ENCODE measurements at regions not wholly inside any gene's neighbourhood (a gene's known extent, or its start where the extent isn't known, plus 50 kb on each side); places are given as distances from the start of the nearest gene placed in this dataset.

GRCh38 chr3:182671541-182671940 lies 121.8 kb upstream of the ATP11B start:
- 74% methylated on average over 2 of the region's 2 CpGs for WGBS
- H3K27me3 ChIP-seq (ENCODE audit: control insufficient read depth in 4 of 4, insufficient read depth in 4 of 4, low read length in 3 of 4): no peaks in the 10 kb centered on the region
- H3K27ac ChIP-seq (ENCODE audit: low read depth in 1 of 2, low read length in 2 of 2): no peak overlapping the region
- H3K36me3 ChIP-seq (ENCODE audit: control insufficient read depth in 4 of 4, insufficient read depth in 3 of 4, low read depth in 1 of 4, low read length in 3 of 4): no peaks in the 10 kb centered on the region
- H3K4me3 ChIP-seq (ENCODE audit: low read depth in 1 of 3, low read length in 3 of 3): no peak overlapping the region
- DNase-seq (ENCODE audit: low spot score): no peak
- no peaks in the 10 kb centered on the region for H3K9me3 ChIP-seq (ENCODE audit: control insufficient read depth in 4 of 4, low read length in 3 of 4)
- no peak for TF ChIP-seq EGR1 (IDR thresholded peaks at IDR 0.05; ENCODE audit: low read depth in 2 of 2)
- no peak for TF ChIP-seq FOXA2 (IDR thresholded peaks at IDR 0.05)
- TF ChIP-seq ZBTB33 (IDR thresholded peaks at IDR 0.05): no peak
- TF ChIP-seq RXRA (IDR thresholded peaks at IDR 0.05): no peak
- TF ChIP-seq, protein P1, sequence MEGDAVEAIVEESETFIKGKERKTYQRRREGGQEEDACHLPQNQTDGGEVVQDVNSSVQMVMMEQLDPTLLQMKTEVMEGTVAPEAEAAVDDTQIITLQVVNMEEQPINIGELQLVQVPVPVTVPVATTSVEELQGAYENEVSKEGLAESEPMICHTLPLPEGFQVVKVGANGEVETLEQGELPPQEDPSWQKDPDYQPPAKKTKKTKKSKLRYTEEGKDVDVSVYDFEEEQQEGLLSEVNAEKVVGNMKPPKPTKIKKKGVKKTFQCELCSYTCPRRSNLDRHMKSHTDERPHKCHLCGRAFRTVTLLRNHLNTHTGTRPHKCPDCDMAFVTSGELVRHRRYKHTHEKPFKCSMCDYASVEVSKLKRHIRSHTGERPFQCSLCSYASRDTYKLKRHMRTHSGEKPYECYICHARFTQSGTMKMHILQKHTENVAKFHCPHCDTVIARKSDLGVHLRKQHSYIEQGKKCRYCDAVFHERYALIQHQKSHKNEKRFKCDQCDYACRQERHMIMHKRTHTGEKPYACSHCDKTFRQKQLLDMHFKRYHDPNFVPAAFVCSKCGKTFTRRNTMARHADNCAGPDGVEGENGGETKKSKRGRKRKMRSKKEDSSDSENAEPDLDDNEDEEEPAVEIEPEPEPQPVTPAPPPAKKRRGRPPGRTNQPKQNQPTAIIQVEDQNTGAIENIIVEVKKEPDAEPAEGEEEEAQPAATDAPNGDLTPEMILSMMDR (IDR thresholded peaks at IDR 0.05; ENCODE audit: low read depth, low read length, missing input control): no peak
- TF ChIP-seq GABPA (IDR thresholded peaks at IDR 0.05 in 1 of 2, conservative IDR thresholded peaks at IDR 0.05 in 1 of 2): no peak
- no peak for TF ChIP-seq TAF1 (conservative IDR thresholded peaks at IDR 0.05)
- TF ChIP-seq, protein P2, sequence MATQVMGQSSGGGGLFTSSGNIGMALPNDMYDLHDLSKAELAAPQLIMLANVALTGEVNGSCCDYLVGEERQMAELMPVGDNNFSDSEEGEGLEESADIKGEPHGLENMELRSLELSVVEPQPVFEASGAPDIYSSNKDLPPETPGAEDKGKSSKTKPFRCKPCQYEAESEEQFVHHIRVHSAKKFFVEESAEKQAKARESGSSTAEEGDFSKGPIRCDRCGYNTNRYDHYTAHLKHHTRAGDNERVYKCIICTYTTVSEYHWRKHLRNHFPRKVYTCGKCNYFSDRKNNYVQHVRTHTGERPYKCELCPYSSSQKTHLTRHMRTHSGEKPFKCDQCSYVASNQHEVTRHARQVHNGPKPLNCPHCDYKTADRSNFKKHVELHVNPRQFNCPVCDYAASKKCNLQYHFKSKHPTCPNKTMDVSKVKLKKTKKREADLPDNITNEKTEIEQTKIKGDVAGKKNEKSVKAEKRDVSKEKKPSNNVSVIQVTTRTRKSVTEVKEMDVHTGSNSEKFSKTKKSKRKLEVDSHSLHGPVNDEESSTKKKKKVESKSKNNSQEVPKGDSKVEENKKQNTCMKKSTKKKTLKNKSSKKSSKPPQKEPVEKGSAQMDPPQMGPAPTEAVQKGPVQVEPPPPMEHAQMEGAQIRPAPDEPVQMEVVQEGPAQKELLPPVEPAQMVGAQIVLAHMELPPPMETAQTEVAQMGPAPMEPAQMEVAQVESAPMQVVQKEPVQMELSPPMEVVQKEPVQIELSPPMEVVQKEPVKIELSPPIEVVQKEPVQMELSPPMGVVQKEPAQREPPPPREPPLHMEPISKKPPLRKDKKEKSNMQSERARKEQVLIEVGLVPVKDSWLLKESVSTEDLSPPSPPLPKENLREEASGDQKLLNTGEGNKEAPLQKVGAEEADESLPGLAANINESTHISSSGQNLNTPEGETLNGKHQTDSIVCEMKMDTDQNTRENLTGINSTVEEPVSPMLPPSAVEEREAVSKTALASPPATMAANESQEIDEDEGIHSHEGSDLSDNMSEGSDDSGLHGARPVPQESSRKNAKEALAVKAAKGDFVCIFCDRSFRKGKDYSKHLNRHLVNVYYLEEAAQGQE (IDR thresholded peaks at IDR 0.05): no peak
- no peak for TF ChIP-seq ATF3 (IDR thresholded peaks at IDR 0.05)
- no peak for TF ChIP-seq YY1 (IDR thresholded peaks at IDR 0.05)
- TF ChIP-seq HNF4A (conservative IDR thresholded peaks at IDR 0.05): no peak
- no peak for TF ChIP-seq RAD21 (IDR thresholded peaks at IDR 0.05)
- no peak for TF ChIP-seq HNF4G (IDR thresholded peaks at IDR 0.05)
- TF ChIP-seq SP1 (IDR thresholded peaks at IDR 0.05): no peak
- no peak for TF ChIP-seq NR2F2 (IDR thresholded peaks at IDR 0.05)
- no peak for TF ChIP-seq JUND (IDR thresholded peaks at IDR 0.05)
- no peak for TF ChIP-seq FOXA1 (IDR thresholded peaks at IDR 0.05)
- no peak for TF ChIP-seq MAX (IDR thresholded peaks at IDR 0.05)
- no peak overlapping the region for H3K9ac ChIP-seq (ENCODE audit: low read depth in 1 of 2, low read length in 2 of 2)
- H3K4me1 ChIP-seq (ENCODE audit: control insufficient read depth in 4 of 4, insufficient read depth in 4 of 4, low read length in 3 of 4): no peaks in the 10 kb centered on the region
